IPS-18a (cell line): ENCODE measurements at regions not wholly inside any gene's neighbourhood (a gene's known extent, or its start where the extent isn't known, plus 50 kb on each side); places are given as distances from the start of the nearest gene placed in this dataset.
"Not testable (repeated sequence)": the region's sequence is repeated elsewhere in the genome, so short reads cannot be mapped to it uniquely, and the experiment has no call there.

Source experiments
- H3K27ac ChIP-seq: one replicate; pipeline ENCODE4 v1.5.1; 2013; ENCODE audit warnings: low read length
- H3K27me3 ChIP-seq: one replicate; pipeline ENCODE4 v1.6.1; 2013; ENCODE audit warnings: mild to moderate bottlenecking, low read length; ENCODE audit not compliant: control insufficient read depth, insufficient read depth
- H3K36me3 ChIP-seq: one replicate; pipeline ENCODE4 v1.6.1; 2013; ENCODE audit warnings: low read depth, low read length; ENCODE audit not compliant: control insufficient read depth
- H3K4me1 ChIP-seq: one replicate; pipeline ENCODE4 v1.6.1; 2013; ENCODE audit warnings: low read depth, low read length; ENCODE audit not compliant: control insufficient read depth
- H3K4me3 ChIP-seq: one replicate; pipeline ENCODE4 v1.5.1; 2013; ENCODE audit warnings: low read length
- H3K9ac ChIP-seq: one replicate; pipeline ENCODE4 v1.6.1; 2013; ENCODE audit warnings: mild to moderate bottlenecking, low read length, moderate library complexity
- H3K9me3 ChIP-seq: one replicate; pipeline ENCODE4 v1.6.1; 2013; ENCODE audit warnings: low read depth, low read length; ENCODE audit not compliant: control insufficient read depth

DNA sequence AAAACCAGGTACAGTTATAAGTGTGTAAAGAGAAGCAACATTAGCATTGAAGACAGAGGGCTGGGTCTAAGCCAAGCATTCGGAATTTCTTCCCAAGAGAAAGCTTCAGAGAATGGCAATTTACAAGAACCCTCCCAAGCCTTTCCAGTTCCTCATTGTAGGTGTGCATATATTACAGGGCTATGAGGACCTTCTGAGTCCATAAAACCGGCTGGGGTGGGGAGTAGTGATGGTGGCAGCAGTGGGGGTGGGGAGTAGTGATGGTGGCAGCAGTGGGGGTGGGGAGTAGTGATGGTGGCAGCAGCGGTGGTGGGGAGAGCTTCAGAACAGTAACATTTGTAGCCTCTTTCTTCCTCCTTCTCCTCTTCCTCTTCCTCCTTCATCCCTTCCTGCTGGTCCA is 368.7 kb upstream of the UMPS start:
- peaks cover 18% of the 10 kb centered on the region for H3K4me1 ChIP-seq
- no peaks in the 10 kb centered on the region for H3K9me3 ChIP-seq
- H3K27ac ChIP-seq: no peak overlapping the region
- H3K27me3 ChIP-seq: no peaks in the 10 kb centered on the region
- no peak overlapping the region for H3K9ac ChIP-seq
- no peaks in the 10 kb centered on the region for H3K36me3 ChIP-seq
- H3K4me3 ChIP-seq: no peak overlapping the region

DNA sequence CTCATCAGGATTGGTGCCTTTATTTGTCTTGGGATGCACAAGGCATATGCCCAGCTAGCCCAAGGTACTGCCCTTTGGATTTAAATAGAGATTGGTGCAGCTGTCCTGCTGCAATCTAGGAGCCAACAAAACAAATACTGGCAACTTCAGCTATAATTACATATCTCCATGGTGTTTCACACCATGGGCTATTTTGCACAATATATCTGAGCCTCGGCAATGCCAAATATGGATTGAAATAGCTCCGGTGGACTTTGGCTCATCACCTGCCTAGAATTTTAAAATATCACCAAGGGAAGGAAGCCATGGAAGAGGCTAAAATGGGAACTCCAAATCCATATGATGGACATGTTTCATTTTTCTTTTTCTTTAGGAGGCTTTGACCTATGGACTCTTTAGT is 367.8 kb upstream of the UMPS start:
- Histone ChIP-seq H3K4me1 (peaks cover 18% of the 10 kb centered on the region), H3K36me3 (no peaks in the 10 kb centered on the region), H3K27me3 (no peaks in the 10 kb centered on the region), H3K9ac (no peak overlapping the region), H3K4me3 (no peak overlapping the region), H3K27ac (no peak overlapping the region), H3K9me3 (no peaks in the 10 kb centered on the region)

DNA sequence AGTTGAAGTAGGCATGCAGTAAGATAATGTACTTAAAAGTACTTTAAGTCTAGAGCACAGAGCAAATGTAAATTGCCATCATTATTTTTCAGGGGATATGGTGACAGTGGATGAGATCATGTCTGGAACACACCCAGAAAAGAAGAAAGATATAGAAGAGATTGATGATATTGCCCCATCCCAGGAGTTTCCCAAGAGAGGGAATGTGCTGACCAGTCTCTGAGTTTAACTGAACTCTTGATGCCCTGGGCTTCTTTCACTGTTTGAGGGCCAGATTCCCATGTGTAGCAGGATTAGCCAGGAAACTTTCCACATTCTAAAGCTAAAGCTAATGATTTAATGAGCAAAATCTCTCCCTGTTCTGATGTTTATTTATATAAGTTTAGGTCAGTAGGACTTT is 366.8 kb upstream of the UMPS start:
- H3K36me3 ChIP-seq: no peaks in the 10 kb centered on the region
- H3K27ac ChIP-seq: no peak overlapping the region
- no peaks in the 10 kb centered on the region for H3K9me3 ChIP-seq
- no peaks in the 10 kb centered on the region for H3K27me3 ChIP-seq
- no peak overlapping the region for H3K4me3 ChIP-seq
- H3K4me1 ChIP-seq: peaks cover 18% of the 10 kb centered on the region
- no peak overlapping the region for H3K9ac ChIP-seq

DNA sequence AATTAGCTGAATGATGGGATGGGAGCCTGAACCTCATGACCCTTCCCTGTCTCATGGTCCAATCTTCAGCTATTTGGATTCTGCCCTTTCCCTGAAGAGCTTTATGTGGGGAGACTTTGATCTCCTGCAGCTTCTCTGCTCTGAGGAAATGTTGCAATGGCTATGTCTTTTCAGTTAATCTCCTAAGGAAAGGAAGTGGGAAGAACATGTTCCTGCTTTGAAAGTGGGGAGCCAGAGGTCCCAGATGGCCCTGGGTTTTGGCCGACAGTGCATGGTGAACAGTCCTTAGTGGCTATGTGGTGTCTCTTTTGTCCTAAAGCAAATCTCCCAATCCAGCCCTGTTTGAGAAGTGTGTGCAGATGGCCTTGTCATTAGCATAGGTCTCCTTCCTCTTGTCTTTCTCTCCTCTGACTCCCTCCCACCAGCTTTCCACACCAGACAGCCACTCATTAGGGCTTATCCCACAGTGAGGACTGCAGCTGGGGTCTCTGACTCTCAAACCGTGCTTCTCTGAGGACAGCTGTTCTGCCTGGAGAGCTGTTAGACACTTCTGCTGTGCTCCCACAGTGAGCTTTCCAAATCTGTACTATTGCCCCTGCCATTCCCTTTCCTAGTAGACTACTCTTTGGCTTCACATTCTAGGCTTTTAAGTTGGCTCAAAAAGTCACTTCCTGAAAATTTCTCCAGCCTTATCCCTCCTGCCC is 365.8 kb upstream of the UMPS start:
- Histone ChIP-seq H3K4me1 (peaks cover 18% of the 10 kb centered on the region), H3K36me3 (no peaks in the 10 kb centered on the region), H3K9ac (no peak overlapping the region), H3K27me3 (no peaks in the 10 kb centered on the region), H3K27ac (no peak overlapping the region), H3K9me3 (no peaks in the 10 kb centered on the region), H3K4me3 (no peak overlapping the region)

DNA sequence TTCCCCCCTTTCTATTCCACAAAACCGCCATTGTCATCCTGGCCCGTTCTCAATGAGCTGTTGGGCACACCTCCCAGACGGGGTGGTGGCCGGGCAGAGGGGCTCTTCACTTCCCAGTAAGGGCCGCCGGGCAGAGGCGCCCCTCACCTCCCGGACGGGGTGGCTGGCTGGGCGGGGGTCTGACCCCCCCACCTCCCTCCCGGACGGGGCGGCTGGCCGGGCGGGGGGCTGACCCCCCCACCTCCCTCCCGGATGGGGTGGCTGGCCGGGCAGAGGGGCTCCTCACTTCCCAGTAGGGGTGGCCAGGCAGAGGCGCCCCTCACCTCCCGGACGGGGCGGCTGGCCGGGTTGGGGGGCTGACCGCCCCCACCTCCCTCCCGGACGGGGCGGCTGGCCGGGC is 363.6 kb upstream of the UMPS start:
- H3K4me3 ChIP-seq, H3K27me3 ChIP-seq, H3K4me1 ChIP-seq, H3K27ac ChIP-seq, H3K36me3 ChIP-seq, H3K9me3 ChIP-seq, H3K9ac ChIP-seq: not testable (repeated sequence)

DNA sequence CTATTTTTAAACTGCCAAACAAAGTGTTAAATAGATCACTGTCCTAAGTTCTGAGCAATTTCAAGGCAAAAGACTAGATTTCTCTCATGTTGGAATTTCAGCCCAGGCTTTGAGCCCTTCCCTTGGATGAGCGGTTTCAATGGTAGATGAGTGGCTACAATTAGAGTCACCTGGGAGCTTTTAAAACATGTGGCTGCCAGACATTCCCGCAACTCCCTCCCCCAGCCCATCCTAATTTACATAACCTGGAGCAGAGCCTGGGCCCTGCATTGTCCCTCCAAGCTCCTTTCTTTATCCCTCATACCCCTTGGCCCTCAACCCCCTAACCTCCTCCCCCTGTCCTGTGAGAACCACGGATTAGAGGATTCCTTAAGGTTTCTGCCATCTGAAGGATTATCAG is 357.5 kb upstream of the UMPS start:
- no peaks in the 10 kb centered on the region for H3K36me3 ChIP-seq
- no peak overlapping the region for H3K9ac ChIP-seq
- H3K4me3 ChIP-seq: no peak overlapping the region
- no peaks in the 10 kb centered on the region for H3K9me3 ChIP-seq
- H3K27ac ChIP-seq: no peak overlapping the region
- H3K4me1 ChIP-seq: peaks cover 12% of the 10 kb centered on the region
- H3K27me3 ChIP-seq: no peaks in the 10 kb centered on the region

DNA sequence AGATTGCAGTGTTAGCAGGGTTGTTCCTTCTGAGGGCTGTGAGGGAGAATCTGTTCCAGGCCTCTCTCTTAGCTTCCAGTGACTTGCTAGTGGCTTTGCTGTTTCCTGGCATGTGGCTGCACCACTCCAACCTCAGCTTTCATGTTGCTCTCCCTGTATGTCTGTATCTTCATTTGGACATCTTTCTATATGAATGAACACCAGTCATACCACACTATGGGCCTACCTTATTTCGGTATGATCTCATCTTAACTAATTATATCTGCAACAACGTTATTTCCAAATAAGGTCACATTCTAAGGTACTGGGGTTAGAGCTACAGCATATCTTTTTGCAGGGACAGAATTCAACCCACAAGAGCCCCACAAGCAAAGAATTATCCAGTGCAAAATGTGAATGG is 356.7 kb upstream of the UMPS start:
- Histone ChIP-seq H3K27ac (no peak overlapping the region), H3K4me1 (peaks cover 12% of the 10 kb centered on the region), H3K27me3 (no peaks in the 10 kb centered on the region), H3K4me3 (no peak overlapping the region), H3K9ac (no peak overlapping the region), H3K9me3 (no peaks in the 10 kb centered on the region), H3K36me3 (no peaks in the 10 kb centered on the region)

DNA sequence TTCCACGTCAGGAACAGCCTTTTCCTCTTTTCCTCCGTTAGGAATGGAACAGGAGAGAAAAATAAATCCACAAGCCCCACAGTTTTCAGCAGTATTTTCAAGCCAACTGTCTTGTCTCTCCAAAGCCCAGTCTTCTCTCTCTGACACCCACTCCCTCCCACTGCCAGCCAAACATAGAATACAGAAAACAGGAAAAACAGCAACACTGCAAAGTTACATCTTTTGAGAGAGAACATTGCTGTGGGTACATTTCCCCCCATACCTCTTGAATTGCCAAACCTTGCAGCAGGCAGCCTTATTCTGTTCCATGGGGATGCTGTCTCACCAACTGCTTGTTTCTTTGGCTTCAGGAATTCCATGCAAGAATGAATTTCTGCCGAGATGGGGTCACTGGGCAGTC is 355.7 kb upstream of the UMPS start:
- Histone ChIP-seq H3K36me3 (no peaks in the 10 kb centered on the region), H3K4me1 (peaks cover 14% of the 10 kb centered on the region), H3K4me3 (no peak overlapping the region), H3K9ac (no peak overlapping the region), H3K9me3 (no peaks in the 10 kb centered on the region), H3K27me3 (no peaks in the 10 kb centered on the region), H3K27ac (no peak overlapping the region)

DNA sequence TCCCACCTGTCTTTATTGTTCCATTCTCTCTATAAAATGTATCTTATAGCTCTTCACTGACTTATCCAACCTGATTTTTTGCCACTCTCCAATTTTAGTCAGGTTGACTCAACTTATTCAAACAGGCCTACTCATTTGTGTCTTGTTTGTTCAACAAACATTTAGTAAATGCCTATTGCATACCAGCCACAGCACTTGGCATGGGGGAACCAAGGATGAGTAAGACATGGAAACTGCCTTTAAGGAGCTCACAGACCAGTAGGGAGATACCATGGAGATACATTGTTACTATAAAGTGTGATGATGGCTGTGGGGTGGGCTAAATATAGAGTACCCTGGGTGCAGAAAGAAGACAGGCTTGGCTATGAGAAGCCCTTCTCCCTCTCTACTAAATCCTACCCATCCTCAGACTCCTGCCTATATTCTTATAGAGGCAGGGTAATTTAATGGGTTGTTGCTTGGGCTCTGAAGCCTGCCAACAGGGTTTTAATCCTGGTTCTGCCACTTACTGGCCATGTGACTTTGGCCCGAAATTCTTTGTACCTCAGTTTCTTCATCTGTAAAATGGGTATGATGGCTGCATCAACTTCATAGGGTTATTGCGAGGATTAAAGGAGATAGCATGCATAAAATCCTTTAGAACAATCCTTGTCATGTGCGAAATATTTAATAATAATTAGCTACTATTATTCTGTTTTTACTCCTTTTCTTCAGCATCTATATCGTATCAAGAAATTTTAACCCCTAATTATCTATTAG is 348.5 kb upstream of the UMPS start:
- H3K9me3 ChIP-seq: no peaks in the 10 kb centered on the region
- H3K9ac ChIP-seq: no peak overlapping the region
- H3K4me1 ChIP-seq: peaks cover 9% of the 10 kb centered on the region
- H3K36me3 ChIP-seq: no peaks in the 10 kb centered on the region
- H3K27me3 ChIP-seq: no peaks in the 10 kb centered on the region
- no peak overlapping the region for H3K27ac ChIP-seq
- H3K4me3 ChIP-seq: no peak overlapping the region

DNA sequence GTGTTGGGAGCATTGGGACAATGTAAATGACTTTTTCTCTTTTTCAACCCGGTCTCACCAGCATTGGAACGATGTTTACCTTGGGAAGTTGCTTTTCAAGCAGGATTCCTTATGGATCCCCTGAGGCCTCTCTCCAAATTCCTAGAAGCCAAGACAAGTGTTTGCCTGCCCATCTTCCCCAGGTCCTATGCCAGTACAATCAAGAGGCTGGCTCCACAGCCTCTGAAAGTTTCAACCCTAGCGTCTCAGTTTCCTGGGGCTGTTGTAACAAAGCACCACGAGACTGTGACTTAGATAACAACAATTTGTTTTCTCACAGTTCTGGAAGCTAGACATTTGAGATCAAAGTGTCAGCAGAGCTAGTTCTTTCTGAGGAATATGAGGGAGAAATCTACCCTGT is 347.2 kb upstream of the UMPS start:
- Histone ChIP-seq H3K9ac (no peak overlapping the region), H3K4me1 (peaks cover 9% of the 10 kb centered on the region), H3K27me3 (no peaks in the 10 kb centered on the region), H3K36me3 (no peaks in the 10 kb centered on the region), H3K9me3 (no peaks in the 10 kb centered on the region), H3K27ac (no peak overlapping the region), H3K4me3 (no peak overlapping the region)

DNA sequence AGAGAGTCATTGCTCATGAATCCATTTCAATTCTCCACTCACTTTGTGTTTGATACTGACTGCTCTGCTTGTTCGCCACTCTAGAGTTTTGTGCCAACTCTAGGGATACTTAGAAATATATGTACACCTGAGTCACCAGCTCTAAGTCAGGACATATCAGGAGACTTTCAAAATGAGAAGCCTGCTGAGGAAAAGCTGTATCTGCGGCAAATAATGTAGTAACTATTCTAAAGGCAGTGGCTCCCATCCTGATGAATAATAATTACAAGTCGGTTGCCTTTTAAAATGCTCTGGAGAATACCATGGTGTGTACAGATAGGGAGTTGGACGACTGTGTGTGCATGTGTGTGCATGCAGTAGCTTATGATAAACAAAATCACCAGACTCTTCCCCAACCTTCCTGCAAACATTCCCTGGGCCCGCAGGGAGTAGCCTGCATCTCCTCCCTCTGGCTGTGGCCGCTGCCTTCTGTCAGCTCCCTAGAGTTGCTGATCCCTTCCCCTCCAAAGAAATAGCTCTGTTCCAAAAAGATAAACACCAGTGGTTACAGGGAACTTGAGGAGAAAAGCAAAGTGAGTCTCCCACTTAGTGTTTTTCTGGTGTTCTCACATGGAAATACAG is 346.3 kb upstream of the UMPS start:
- no peak overlapping the region for H3K9ac ChIP-seq
- H3K36me3 ChIP-seq: no peaks in the 10 kb centered on the region
- H3K9me3 ChIP-seq: no peaks in the 10 kb centered on the region
- no peak overlapping the region for H3K27ac ChIP-seq
- no peaks in the 10 kb centered on the region for H3K27me3 ChIP-seq
- H3K4me1 ChIP-seq: peaks cover 9% of the 10 kb centered on the region
- H3K4me3 ChIP-seq: no peak overlapping the region

DNA sequence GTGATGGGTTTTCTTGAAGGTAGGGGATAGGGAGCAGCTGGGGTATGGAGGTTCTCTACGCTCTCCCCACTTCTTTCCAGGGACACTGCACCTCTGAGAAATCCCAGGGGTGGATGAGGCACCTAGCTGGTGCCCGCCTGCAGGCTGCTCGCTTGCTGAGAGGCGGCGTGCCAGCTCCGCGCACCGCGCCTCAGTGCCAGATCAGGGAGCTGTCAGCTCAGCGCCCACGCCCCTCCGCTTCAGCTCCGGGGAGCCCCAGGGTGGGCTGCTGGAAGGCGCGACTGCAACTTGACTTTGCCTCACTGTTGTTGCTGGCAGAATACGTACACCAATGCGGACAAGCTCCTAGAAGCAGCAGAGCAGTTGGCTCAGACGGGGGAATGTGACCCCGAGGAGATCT is 345.7 kb upstream of the UMPS start:
- Histone ChIP-seq H3K4me1 (peaks cover 8% of the 10 kb centered on the region), H3K4me3 (no peak overlapping the region), H3K9ac (no peak overlapping the region), H3K27ac (no peak overlapping the region), H3K27me3 (no peaks in the 10 kb centered on the region), H3K36me3 (no peaks in the 10 kb centered on the region), H3K9me3 (no peaks in the 10 kb centered on the region)
